ENCODE measurements at regions not wholly inside any gene's neighbourhood (a gene's known extent, or its start where the extent isn't known, plus 50 kb on each side); places are given as distances from the start of the nearest gene placed in this dataset.

GRCh38 chr1:82782599-82782998 lies 981.9 kb downstream of the ADGRL2 start:
- no peak for TF ChIP-seq CTCF (conservative IDR thresholded peaks at IDR 0.05; ENCODE audit: low read depth, low read length)
- no peak for TF ChIP-seq EZH2 (IDR thresholded peaks at IDR 0.05; ENCODE audit: borderline replicate concordance, low read depth, low read length, poor library complexity, severe bottlenecking)

All from A673 (cell line).